ENCODE measurements at regions not wholly inside any gene's neighbourhood (a gene's known extent, or its start where the extent isn't known, plus 50 kb on each side); places are given as distances from the start of the nearest gene placed in this dataset.

- no peak for TF ChIP-seq ZSCAN18 (tag by site-specific recombination; IDR thresholded peaks at IDR 0.05)
- no peak for TF ChIP-seq PRDM2 (tag by site-specific recombination; IDR thresholded peaks at IDR 0.05; ENCODE audit: borderline replicate concordance)
- TF ChIP-seq, protein P1, sequence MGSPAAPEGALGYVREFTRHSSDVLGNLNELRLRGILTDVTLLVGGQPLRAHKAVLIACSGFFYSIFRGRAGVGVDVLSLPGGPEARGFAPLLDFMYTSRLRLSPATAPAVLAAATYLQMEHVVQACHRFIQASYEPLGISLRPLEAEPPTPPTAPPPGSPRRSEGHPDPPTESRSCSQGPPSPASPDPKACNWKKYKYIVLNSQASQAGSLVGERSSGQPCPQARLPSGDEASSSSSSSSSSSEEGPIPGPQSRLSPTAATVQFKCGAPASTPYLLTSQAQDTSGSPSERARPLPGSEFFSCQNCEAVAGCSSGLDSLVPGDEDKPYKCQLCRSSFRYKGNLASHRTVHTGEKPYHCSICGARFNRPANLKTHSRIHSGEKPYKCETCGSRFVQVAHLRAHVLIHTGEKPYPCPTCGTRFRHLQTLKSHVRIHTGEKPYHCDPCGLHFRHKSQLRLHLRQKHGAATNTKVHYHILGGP (tag by site-specific recombination; IDR thresholded peaks at IDR 0.05): no peak
- TF ChIP-seq ZNF10 (tag by site-specific recombination; IDR thresholded peaks at IDR 0.05): no peak
- TF ChIP-seq SP2 (tag by site-specific recombination; IDR thresholded peaks at IDR 0.05): no peak
- no peak for TF ChIP-seq ATF2 (tag by site-specific recombination; IDR thresholded peaks at IDR 0.05; ENCODE audit: low read depth)
These were observed 181.6 kb upstream of the VLDLR start for GRCh38 chr9:2439957-2440356.
